GM19467 (cell line): ENCODE measurements at regions not wholly inside any gene's neighbourhood (a gene's known extent, or its start where the extent isn't known, plus 50 kb on each side); places are given as distances from the start of the nearest gene placed in this dataset.

ENCODE experiments used
- ATAC-seq: cut with Tn5 transposase; IDR thresholded peaks from one replicate; pipeline ENCODE4 v1.9.1; 2021; ENCODE audit warnings: mild to moderate bottlenecking, moderate library complexity; ENCODE audit not compliant: unreplicated experiment

DNA sequence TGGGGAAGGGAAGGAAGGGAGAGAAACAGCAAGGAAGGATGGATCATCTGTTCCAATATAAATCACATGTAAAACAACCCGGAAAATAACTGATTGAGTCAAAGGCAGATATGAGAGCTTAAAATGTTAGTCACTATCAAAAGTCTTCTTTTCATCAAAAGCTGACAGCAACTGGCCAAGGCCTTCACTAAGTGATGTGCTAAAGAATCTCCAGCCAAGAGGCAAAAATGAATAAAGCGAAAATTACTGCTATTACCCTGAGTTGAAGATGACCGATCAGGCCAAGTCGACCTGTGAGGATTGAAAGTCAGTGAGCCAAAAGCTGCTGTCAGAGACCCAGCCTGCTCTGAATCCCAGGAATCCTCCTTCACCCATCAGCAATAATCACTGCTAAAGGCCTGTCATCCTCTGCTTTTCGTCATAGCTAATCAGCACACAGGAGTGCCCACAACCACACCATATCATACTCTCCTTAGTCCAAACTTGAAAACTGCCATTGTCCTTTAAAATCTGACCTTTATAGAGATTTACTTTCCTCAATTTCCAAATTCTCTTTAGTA, 736.9 kb downstream of the TLE1 start:
- no peak for ATAC-seq

DNA sequence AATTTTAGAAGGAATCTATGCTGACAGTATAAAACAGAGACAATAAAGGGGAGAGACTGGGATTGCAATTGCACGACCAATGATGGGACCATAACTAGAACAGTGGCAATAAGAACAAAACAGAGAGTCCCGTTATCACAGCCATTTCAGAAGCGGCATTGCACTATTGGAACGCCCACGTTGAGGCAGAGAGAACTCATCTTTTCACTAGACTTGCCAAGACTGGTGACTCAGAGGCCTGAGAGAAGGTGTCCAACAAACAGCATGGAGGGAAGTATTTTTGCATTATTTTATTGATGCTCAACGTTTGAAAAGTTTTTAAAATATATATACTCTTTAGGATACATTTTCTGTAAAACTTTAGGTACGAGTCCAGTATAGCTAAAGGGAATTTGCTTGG, 737.7 kb downstream of the TLE1 start:
- no peak for ATAC-seq

DNA sequence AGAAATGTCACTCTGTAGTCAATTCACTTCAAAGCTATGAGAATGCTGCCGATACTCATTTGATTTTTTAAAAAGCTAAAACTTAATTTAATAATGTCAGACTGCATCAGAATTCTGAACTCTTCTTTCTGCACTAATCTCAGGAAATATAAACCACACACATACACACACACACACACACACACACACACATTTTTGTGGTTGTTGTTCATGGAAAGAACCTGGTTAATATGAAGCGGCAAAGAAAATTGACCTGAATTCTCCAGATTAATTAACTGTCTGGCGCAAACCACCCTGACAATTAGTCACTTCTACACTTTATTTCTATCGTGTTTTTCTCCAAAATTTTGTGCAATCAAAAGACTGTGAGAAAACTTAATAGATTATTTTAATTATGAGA, 740.5 kb downstream of the TLE1 start:
- ATAC-seq, result no peak

DNA sequence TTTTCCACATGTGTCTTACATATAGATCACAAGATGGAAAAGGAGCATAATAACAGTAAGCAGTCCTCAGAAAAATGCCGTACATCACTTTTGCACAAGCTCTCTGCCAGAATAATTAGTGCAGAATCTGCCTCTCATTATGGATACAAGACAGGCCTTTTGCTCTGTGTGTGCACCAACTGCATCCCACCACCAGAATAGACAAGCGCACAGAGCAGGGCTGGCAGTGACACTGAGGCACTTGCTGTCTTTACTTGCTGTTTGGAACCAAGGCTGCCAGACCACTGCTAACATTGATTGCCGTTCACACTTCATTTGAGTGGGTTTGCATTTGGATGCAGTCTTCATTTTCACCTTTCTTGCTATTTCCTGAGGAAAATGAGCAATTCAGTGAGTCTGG, 741.3 kb downstream of the TLE1 start:
- ATAC-seq, result no peak

DNA sequence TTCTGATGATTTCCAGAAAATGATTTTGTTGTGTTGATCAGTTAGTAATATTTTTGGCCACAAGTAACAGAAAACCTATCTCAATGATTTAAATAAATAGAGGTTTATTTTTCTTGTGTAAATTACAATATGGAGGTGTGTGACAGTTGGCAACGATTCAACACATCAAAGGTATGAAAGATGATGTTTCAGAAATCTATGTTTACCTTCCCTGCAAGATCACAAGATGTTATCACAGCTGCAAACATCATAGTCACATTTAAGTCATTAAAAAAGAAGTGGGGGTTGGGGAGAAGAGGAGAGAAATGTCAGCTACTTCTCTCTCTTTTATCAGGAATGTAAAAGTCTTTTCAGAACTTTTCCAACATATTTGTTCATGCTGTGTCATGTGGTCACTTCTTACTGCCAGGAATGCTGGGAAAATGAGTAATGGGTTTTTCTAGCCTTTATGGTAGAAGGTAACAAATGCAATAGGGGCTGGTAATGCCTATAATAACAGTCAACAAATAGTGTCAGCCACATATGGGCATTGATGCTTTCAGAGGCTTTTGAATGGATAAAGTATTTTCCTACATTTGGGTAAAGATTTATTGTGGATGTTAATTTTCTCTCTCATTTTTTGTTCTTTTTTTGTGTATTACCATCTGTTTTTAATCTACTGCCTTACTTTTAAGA, 742.7 kb downstream of the TLE1 start:
- no peak for ATAC-seq

DNA sequence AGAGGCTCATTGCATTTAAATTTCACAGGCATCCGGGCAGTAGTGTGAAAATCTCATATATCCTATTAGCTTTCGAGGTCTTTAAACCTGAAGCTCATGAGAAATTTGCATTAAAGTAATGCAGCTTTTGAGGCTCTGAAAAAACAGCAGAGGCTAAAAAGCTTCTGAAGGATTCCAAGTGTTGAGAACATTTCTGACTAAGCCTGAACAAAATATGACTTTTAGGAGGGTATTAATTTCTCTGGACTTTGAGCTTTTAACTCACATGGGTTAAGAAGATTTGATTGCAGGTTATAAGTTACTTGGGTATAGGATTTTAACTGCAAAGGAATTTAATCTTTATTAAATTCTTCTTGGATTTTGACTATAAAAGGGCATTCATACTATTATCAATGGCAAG, 743.9 kb downstream of the TLE1 start:
- no peak for ATAC-seq

DNA sequence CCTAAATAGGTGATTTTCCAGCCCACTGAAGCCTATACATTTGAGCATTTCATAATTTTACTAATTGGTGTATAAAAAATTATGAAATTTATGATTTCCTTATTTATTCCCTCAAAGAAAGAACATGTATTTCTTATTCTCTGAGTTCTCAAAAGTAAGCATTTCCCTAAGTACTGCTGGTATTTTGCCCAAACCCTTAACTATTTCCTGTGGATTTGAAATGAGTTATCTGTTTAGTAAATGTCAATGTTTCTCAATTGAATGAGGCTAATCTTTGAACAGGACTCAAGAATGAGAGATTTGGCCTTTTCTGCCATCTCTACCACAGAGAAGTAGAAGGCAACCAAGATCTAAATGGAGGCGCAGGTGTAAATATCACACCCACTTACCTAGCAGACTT, 751.7 kb downstream of the TLE1 start:
- no peak for ATAC-seq

DNA sequence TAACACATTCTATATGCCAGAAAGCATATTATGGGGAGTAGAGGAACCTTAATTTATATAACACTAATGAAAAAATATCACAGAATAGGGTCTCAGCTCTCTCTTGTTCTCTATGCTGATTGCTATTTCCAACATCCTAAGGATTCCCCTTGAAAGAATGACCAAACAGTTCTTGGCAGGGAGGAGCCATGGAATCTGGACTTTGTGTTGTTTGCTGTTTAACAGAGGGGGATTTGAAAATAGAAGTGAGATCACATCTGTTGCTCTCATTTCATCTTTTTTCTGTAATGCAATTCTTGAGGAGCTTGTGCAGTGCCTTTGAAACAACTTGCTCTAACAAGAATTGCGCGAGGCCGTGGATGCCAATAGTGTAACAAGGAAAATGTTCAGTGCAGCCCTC, 755.3 kb downstream of the TLE1 start:
- no peak for ATAC-seq

DNA sequence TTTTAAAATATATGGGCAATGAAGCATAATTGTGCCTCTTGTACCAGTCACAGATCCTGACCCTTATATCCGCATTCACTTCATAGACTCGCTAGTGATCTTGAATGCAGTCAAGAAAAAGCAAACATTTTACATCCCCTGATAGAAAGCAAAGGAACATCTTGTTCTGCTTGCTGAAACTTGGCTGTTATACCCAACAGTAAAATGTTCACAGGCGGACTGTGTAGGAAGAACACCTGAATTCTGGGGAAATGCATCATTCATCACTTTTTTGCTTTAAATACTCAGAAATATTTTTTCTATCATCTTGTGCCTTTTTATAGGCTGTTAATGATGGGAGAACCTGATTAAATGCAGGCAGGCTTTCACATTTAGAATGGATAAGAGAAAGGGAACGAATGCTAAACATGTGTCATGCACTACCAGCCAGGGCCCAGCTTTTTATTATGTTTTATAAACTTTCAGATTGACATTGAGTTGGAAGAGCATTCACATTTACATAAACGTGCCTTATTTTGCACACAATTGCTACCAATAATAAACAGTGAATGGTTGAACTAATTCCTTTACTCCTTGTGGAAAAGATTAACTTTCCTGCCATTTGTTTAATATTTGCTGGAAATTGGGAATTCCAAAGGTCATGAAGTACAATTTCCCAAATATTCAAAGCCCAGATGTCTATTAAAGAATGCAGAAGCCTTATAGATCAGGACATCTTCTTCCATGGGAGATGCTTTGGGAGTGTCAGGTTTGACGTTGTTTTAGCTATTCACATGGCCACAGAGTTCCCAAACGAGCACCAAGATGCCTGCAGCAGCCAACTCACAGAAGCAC, 756.2 kb downstream of the TLE1 start:
- ATAC-seq, result no peak

DNA sequence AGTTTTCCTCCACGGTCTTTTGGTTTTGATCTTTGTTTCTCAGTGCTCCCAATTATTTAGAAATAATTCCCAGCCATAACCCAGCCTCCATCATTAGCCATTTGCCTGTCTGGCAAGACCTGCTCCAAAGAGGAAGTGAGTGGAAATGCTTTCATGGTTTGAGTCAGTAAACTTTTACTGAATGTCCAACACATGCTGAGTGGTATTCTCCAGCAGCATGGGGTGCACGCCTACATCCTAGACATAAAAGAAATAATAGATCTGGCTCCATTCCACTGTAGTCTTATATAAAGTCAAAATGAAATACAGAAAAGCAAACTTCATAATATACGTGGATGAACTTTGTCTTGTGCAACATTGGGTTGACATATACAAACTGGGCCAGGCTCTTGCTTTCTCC, 757.2 kb downstream of the TLE1 start:
- no peak for ATAC-seq

DNA sequence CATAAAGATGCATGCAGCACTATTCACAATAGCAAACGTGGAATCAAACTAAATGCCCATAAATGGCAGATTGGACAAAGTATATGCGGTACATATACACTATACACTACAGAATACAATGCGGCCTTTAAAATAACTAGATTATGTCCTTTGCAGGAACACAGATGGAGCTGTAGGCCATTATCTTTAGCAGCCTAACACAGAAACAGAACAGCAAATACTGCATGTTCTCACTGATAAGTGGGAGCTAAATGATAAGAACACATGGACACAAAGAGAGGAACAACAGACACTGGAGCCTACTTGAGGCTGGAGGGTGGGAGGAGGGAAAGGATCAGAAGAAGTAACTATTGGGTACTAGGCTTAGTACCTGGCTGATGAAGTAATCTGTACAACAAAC, 758.2 kb downstream of the TLE1 start:
- ATAC-seq, result no peak

DNA sequence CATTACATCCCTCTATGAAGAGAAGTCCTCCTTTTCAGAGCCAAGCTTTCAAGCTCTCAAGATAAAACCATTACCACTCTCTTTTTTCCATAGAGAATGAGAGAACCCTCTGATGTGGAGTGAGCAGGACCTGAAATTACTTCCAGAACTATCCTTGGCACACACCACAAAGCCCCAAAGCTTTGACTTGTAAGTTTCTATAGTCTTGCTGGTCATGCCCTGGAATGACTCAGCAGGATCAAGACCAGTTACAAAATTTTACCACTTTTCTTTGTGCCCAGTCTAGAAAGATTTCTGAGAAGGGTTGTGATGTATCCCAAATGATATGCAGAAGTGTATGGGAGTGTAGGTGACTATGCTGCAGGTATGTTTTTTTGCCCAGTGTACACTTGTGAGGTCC, 760.6 kb downstream of the TLE1 start:
- ATAC-seq, result no peak

DNA sequence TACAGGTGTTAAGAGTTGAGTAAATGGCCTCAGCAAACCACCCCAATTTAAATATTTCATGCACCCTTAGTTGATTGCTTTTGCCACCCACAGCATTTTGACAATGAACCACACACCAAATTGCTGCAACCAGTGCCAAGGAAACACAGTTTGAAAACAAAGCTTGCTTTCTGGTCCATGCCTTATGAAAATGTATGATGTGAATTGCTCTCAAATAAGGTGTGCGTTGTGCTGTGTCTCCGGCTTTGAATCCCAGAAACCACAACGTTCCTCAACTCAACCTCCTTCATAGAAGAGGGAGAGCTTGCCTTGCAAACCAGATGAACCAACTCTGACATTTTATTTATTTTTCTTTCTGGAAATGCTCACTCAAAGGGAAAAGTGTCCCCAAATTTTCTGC, 762.7 kb downstream of the TLE1 start:
- no peak for ATAC-seq

DNA sequence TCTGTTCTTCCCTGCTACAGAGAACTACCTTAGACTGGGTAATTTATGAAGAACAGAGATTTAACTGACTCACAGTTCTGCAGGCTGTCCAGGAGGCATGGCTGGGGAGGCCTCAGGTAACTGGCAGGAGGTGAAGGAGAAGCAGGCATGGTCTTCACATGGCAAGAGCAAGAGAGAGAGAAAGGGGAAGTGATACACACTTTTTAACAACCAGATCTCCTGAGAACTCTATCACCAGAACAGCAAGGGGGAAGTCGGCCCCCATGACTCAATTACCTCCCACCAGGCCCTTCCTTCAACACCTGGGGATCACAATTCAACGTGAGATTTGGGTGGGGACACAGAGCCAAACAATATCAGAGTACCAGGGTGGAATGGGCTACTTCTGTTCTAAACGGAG, 766.8 kb downstream of the TLE1 start:
- ATAC-seq, result no peak

DNA sequence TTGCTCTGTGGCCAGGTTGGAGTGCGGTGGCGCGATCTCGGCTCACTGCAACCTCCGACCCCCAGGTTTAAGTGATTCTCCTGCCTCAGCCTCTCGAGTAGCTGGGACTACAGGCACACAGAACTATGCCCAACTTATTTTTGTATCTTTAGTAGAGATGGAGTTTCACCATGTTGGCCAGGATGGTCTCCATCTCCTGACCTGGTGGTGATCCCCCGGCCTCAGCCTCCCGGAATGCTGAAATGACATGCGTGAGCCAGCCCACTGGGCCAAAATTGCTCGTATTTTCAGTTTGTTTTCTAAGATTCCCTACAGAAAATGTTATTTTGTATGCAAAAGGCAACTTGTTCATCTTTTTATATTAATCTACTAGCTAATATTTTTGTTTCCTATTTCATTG, 782.6 kb downstream of the TLE1 start:
- ATAC-seq, result no peak

DNA sequence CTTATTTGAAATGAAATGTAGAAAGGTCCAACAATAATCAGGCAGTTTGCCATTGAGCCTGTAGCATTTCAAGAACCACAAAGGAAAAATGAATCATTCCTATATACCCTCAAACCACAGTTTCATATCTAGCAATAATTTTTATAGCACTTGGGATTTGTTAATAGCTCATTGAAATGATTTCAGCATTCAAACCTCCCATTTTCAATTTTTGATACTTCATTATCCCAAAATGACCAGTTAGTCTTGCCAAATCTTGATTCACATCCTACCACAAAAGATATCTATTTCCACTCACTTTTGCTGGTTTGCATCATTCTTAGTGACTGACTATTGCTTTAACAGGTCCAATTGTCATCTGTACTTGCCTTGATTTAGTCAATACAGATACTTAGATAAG, 790.1 kb downstream of the TLE1 start:
- ATAC-seq, result no peak

DNA sequence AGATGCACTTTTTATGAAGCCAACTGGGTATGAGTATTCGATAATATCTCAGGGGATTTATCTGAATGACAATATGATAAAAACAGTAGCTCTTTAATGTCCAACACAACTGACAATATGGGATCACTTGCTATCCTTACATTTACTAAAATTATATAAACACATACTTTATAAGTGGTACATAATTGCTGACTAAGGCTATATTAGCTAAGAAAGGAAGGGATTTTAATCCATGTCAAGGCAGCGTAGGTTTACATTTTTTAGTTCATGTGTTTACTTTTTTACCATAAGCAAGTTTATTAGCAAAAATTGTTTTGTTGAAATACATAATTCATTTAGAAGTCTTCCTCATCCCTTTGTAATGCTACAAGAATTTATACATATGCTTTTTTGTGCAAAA, 796.2 kb downstream of the TLE1 start:
- no peak for ATAC-seq

DNA sequence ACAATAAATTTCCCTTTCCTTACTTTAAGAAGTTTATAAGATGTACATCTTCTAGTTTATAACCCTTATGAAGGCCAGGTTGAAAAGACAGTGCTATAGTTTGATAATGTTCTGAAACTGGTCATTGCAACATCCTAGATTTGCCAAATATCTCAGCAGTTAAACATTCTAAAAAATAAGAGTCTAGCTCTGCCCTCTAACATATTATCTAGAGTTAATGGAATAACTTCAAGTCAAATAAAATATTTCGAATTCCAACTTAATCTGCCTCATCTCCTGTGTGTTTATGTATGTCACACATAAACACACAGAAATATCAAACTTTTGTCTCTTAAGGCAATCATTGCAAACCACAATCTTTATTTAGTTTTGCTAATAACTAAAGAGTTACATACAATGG, 796.6 kb downstream of the TLE1 start:
- no peak for ATAC-seq

DNA sequence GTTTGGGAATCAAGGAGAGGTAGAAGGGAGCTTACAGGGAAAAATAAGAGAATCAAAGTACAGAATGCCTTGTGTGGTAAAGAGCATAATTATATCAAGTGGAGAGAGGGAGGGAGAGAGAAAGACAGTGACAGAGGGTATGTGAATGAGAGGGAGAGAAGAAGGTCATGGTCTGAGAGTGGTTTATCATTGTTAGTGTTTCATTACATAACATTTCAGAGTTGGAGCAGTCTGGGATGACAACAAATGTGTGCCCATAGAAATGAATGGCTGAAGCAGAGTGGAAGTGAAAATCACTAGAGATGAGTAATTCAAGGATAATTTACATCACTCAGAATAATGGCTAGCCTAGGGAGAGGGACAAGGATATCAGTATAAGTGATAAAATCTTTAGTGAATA, 799.2 kb downstream of the TLE1 start:
- no peak for ATAC-seq

DNA sequence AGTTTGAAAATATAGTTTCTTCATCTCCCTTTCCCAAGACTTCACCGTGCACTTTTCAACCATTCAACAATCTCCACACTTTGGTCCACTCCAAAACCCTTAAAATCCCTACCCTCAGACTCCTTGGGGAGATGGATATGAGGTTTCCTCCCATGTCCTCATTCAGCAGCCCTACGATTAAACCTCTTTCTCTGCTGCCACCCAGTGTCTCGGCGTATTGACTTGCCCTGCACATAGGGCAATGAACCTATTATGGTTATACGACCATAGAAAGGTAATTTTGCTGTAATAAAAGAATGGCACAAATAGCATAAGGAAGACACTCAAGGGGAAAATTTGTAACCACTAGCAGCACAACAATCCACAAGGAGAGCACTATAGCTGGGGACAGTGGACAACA, 803.5 kb downstream of the TLE1 start:
- ATAC-seq, result no peak

DNA sequence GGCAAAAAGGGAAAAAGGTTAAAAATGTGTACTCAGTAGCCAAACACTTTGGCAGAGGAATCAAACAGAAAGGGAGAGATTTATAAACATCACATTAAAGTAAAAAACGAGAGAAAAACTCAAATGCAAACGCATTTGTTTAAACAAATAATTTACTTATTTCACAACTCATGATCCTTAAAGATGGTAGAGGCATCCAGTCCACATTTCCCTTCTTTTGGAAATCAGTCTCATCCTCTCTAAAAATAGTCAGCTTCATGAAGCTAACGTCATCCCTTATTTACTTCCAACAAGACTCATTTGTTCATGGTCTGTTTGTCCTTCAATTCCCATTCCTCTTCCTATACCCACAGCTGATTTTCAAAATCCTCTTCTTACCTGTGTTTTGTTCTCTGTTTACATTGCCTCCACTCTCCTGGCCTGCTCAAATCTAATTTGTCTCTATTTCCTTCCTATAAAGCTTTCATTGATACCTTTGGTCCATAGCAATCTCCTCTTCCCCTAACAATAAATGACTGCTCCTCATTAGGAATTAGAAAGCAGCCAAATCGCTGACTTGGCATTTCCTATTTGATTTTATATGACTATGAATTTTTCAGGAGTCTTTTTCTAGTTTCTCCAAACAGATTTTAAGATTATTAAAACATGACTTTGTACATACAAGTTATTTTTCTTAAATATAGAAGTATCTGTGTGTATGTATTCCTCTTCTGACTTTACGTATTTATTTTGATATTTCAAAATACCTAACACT, 805.3 kb downstream of the TLE1 start:
- ATAC-seq, result no peak

DNA sequence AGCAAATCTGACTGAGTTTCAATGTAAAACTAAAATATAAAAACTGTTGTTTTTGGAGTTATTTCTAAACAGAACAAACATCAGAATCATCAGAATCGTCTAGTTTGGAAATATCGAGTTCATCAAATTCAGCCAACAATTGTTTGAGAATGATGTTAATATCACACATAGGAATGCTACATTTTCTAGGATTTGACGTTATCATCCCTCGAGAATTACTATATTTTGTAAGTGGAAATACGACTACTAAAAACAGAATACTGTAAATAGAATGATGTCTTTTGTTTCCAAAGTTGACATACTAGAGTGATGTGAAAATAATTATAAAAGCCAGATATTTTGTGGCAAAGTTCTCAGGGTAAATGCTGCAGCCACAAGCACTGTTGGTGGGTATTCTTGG, 805.9 kb downstream of the TLE1 start:
- no peak for ATAC-seq
